HG03460 (cell line): ENCODE measurements at regions not wholly inside any gene's neighbourhood (a gene's known extent, or its start where the extent isn't known, plus 50 kb on each side); places are given as distances from the start of the nearest gene placed in this dataset.

ENCODE experiments used
- ATAC-seq: cut with Tn5 transposase; IDR thresholded peaks from one replicate; pipeline ENCODE4 v1.9.1; 2021; ENCODE audit not compliant: unreplicated experiment

GRCh38 chr5:160960592-160960991 is 108.6 kb upstream of the ATP10B start:
- ATAC-seq = peak; percentile 1

GRCh38 chr5:160959804-160960203 is 107.8 kb upstream of the ATP10B start:
- ATAC-seq = peak; percentile 49

GRCh38 chr5:160957312-160957861 is 105.4 kb upstream of the ATP10B start:
- ATAC-seq = peak; percentile 39

GRCh38 chr5:160956051-160956450 is 104.0 kb upstream of the ATP10B start:
- ATAC-seq = no peak

GRCh38 chr5:160950311-160950710 is 98.3 kb upstream of the ATP10B start:
- ATAC-seq = no peak

- ATAC-seq = no peak
These were observed 88.7 kb upstream of the ATP10B start for GRCh38 chr5:160940725-160941124.

- no peak for ATAC-seq
These were observed 86.5 kb upstream of the ATP10B start for GRCh38 chr5:160938532-160938931.

- ATAC-seq = no peak
These were observed 85.6 kb upstream of the ATP10B start for GRCh38 chr5:160937570-160937969.

- ATAC-seq = no peak
These were observed 83.8 kb upstream of the ATP10B start for GRCh38 chr5:160935776-160936175.

GRCh38 chr5:160931283-160931682 is 79.3 kb upstream of the ATP10B start:
- no peak for ATAC-seq

- ATAC-seq = no peak
These were observed 78.4 kb upstream of the ATP10B start for GRCh38 chr5:160930406-160930805.

GRCh38 chr5:160929906-160930305 is 77.9 kb upstream of the ATP10B start:
- ATAC-seq = no peak

- no peak for ATAC-seq
These were observed 77.3 kb upstream of the ATP10B start for GRCh38 chr5:160929360-160929759.

- no peak for ATAC-seq
These were observed 74.4 kb upstream of the ATP10B start for GRCh38 chr5:160926428-160926827.

GRCh38 chr5:160925281-160925680 is 73.3 kb upstream of the ATP10B start:
- no peak for ATAC-seq

GRCh38 chr5:160923936-160924710 is 72.1 kb upstream of the ATP10B start:
- ATAC-seq = no peak

GRCh38 chr5:160923411-160923810 is 71.4 kb upstream of the ATP10B start:
- no peak for ATAC-seq

GRCh38 chr5:160922311-160922710 is 70.3 kb upstream of the ATP10B start:
- no peak for ATAC-seq

- no peak for ATAC-seq
These were observed 69.6 kb upstream of the ATP10B start for GRCh38 chr5:160921423-160922285.

GRCh38 chr5:160919626-160920025 is 67.6 kb upstream of the ATP10B start:
- ATAC-seq = no peak

- no peak for ATAC-seq
These were observed 66.4 kb upstream of the ATP10B start for GRCh38 chr5:160918386-160918785.

GRCh38 chr5:160906090-160906489 is 54.1 kb upstream of the ATP10B start:
- no peak for ATAC-seq
